Stimulated activated naive B cell treated with anti-CD40 and anti-IgM and Interleukin-4, amounts not matched to agents 10 μg/mL and 1 μg/mL and 100 μg/mL, for 72 hours (primary cell): ENCODE measurements at regions not wholly inside any gene's neighbourhood (a gene's known extent, or its start where the extent isn't known, plus 50 kb on each side); places are given as distances from the start of the nearest gene placed in this dataset.

Experiments used
- ATAC-seq, 2 donors: fragments of 150-1000 bp; cut with Tn5 transposase; replicated peaks; 2 replicates each; pipeline ENCODE4 v1.10.0; 2021; ENCODE audit warnings: moderate library complexity in 1 of 2
- DNase-seq: peaks from one replicate; pipeline ENCODE4 v3.0.0; 2021
- H3K27ac Mint-ChIP-seq: one replicate; pipeline ENCODE4 v1.8.0; 2022; ENCODE audit warnings: mild to moderate bottlenecking, mixed read lengths
- H3K27me3 Mint-ChIP-seq, 2 donors: one replicate each; pipeline ENCODE4 v1.8.0; 2022; ENCODE audit warnings: mixed read lengths in 2 of 2
- H3K36me3 Mint-ChIP-seq, 2 donors: one replicate each; pipeline ENCODE4 v1.8.0; 2022; ENCODE audit warnings: mixed read lengths in 2 of 2, mild to moderate bottlenecking in 1 of 2
- H3K4me1 Mint-ChIP-seq, 2 donors: one replicate each; pipeline ENCODE4 v1.8.0; 2022; ENCODE audit warnings: mixed read lengths in 2 of 2, mild to moderate bottlenecking in 1 of 2
- H3K4me3 Mint-ChIP-seq, 2 donors: one replicate each; pipeline ENCODE4 v1.8.0; 2022; ENCODE audit warnings: mild to moderate bottlenecking in 2 of 2, mixed read lengths in 2 of 2, moderate library complexity in 1 of 2
- H3K9me3 Mint-ChIP-seq, 2 donors: one replicate each; pipeline ENCODE4 v1.8.0; 2022; ENCODE audit warnings: mixed read lengths in 2 of 2, mild to moderate bottlenecking in 1 of 2

DNA sequence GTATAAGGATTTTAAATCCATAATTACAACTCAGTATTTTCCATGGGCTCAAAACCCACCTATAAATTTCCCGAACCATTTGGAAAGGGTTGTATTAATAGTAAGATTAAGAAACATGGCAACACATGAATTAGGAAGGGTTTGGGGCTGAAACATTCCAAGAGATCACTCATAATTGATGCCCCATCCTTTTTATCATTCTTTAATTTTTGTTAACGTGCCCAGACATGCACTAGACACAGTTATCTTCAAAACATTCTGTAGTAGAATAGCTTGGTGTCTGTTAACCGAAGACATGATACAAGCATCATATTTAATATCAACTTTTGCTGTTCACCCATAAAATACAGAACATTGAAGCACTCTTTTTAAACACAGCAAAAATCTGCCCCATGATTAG lies 106.8 kb upstream of the FRMD6 start:
- Mint-ChIP-seq H3K9me3 (no peaks in the 10 kb centered on the region), H3K27ac (no peak overlapping the region), H3K4me3 (no peak overlapping the region), H3K27me3 (peaks cover 18 to 26% of the 10 kb centered on the region in 2 donors), H3K36me3 (peaks cover 0 to 2% of the 10 kb centered on the region in 2 donors), H3K4me1 (no peaks in the 10 kb centered on the region)
- no peak for ATAC-seq
- DNase-seq, result no peak

DNA sequence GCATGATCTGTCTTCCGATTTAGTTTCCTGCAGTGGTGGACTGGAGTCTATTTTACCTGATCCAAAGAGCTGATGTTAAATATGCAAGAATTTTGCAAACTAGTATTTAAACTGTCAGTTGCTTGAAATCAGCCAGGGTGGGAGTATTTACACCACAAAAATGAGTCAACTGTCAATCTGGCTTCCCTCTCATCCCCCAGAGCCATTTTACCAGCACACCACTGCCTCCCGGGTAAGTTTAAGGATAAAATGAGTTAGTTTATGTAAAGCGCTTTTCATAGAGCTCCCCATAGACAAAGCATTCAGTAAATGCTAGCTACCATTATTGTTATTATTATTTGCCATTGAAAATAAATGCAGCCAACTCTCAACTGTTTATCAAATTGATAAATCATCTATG lies 106.3 kb upstream of the FRMD6 start:
- DNase-seq, result no peak
- Mint-ChIP-seq H3K9me3 (no peaks in the 10 kb centered on the region), H3K36me3 (peaks cover 0 to 2% of the 10 kb centered on the region in 2 donors), H3K27me3 (peaks cover 18 to 26% of the 10 kb centered on the region in 2 donors), H3K27ac (no peak overlapping the region), H3K4me3 (no peak overlapping the region), H3K4me1 (no peaks in the 10 kb centered on the region)
- no peak for ATAC-seq

DNA sequence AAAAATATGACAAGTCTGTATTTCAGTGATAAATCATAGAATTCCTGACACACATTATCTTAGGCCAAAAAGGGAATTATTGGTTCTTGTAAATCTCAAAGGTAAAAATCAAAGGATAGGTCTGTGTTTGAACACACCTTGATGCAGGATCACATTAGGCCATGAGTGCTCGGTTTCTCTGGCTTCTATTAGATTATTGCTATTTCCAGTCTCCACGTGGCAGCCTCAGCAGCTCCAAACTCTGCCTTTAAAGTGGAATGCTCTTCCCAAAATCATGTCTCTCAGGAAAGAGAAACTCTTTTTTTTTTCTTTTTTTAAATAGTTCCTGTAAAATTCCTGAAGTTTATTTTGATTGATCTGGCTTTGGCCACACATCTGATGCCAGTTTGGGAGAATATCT lies 105.6 kb upstream of the FRMD6 start:
- ATAC-seq, result no peak
- Mint-ChIP-seq H3K9me3 (no peaks in the 10 kb centered on the region), H3K4me1 (no peaks in the 10 kb centered on the region), H3K27ac (no peak overlapping the region), H3K4me3 (no peak overlapping the region), H3K36me3 (peaks cover 0 to 2% of the 10 kb centered on the region in 2 donors), H3K27me3 (peaks cover 18 to 26% of the 10 kb centered on the region in 2 donors)
- no peak for DNase-seq

DNA sequence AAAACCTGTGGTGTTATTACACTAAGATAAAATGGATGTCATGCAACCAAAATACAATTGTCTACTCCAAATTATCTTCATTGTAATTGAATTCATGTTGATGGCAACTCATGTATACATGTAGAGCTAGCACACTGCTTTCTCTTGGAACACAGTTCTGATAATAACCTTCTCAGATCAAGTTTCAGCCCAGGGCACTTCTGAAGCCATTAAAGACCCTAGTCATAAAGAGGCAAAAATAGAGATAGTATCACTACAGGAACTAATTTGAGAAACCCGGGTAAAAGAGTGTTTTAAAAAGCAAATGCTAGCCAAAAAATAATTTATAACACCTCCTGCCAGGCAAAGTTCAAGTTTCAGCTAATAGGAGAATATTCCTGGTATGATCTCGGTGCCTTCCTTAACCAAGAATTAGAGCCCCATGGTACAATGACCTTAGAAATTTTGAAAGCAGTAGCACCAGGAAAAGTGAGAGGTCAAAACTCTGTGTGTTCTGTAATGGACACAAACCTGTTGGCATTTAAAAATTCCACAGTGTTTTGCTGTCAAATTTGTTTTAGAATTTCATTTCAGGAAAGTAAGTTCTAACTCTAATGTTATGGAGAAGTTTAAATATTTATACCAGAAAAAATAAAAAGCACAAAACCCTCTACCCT lies 105.0 kb upstream of the FRMD6 start:
- ATAC-seq (no peak), DNase-seq (no peak)
- no peak overlapping the region for H3K27ac Mint-ChIP-seq
- peaks cover 18 to 20% of the 10 kb centered on the region in 2 donors for H3K27me3 Mint-ChIP-seq
- no peaks in the 10 kb centered on the region for H3K9me3 Mint-ChIP-seq
- H3K4me3 Mint-ChIP-seq, result no peak overlapping the region
- H3K4me1 Mint-ChIP-seq, result no peaks in the 10 kb centered on the region
- peaks cover 0 to 2% of the 10 kb centered on the region in 2 donors for H3K36me3 Mint-ChIP-seq

DNA sequence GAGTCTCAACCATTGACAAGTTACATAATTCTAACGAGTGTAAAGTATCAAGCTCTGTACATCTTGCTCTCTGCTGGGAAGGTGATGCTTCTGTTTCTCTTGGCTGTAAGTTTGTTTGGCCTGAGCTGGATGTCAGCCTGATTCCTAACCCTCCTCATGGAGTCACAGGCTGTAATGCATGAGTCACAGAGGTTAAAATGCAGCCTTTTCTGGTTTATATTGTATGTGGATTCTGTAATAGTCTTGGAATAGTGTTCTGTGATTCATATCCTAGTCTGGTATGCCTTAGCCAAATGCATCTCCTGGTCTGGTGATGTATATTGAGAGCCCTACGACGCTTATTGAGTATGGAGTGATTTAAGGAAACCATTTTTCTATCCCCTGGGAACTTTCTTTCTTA lies 104.5 kb upstream of the FRMD6 start:
- no peak for ATAC-seq
- H3K27me3 Mint-ChIP-seq, result peaks cover 18 to 20% of the 10 kb centered on the region in 2 donors
- H3K4me3 Mint-ChIP-seq, result no peak overlapping the region
- H3K36me3 Mint-ChIP-seq, result peaks cover 0 to 2% of the 10 kb centered on the region in 2 donors
- H3K27ac Mint-ChIP-seq, result no peak overlapping the region
- no peaks in the 10 kb centered on the region for H3K4me1 Mint-ChIP-seq
- H3K9me3 Mint-ChIP-seq, result no peaks in the 10 kb centered on the region
- DNase-seq, result no peak

DNA sequence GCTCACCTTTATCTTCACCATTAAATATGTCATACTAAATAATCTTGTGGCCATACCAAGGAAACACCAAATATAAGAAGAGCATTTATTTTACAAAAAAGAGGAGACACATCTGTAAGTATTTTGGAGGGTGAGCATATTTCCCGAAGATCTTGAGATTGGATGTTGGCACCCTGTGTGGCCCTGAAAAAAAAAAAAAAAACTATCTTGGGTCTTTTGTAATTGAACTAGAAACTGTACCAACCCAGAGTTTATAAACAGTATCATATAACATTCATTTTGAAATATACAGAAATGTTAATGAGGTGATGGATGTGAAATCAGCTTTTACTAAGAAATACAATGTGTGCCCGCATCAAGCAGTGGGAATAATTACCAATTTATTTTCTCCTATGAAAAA lies 104.0 kb upstream of the FRMD6 start:
- ATAC-seq (no peak), DNase-seq (no peak)
- Mint-ChIP-seq H3K9me3 (no peaks in the 10 kb centered on the region), H3K4me1 (no peaks in the 10 kb centered on the region), H3K36me3 (peaks cover 0 to 2% of the 10 kb centered on the region in 2 donors), H3K27ac (no peak overlapping the region), H3K27me3 (peaks cover 15 to 18% of the 10 kb centered on the region in 2 donors), H3K4me3 (no peak overlapping the region)

DNA sequence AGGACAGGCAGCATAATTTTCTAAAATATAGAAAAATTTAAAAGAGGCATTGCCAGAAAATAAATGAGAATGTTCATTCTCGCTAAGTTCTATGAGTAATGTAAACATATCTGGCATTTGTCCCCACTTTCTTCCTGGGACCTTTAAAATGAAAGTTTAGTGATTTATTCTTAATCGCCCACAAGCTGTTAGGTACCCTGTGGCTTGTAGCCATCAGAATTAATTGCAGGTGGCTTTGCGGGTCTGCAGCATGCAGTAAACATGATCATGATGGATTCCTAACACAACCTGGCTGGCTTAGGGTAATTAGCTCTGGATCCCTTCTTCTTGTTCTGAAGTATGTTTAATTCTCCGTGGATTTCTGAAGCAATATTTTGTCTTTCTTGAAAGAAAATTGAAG lies 103.5 kb upstream of the FRMD6 start:
- peaks cover 0 to 2% of the 10 kb centered on the region in 2 donors for H3K36me3 Mint-ChIP-seq
- no peaks in the 10 kb centered on the region for H3K9me3 Mint-ChIP-seq
- H3K27me3 Mint-ChIP-seq, result peaks cover 15 to 18% of the 10 kb centered on the region in 2 donors
- H3K27ac Mint-ChIP-seq, result no peak overlapping the region
- H3K4me1 Mint-ChIP-seq, result no peaks in the 10 kb centered on the region
- DNase-seq, result no peak
- ATAC-seq, result no peak
- no peak overlapping the region for H3K4me3 Mint-ChIP-seq

DNA sequence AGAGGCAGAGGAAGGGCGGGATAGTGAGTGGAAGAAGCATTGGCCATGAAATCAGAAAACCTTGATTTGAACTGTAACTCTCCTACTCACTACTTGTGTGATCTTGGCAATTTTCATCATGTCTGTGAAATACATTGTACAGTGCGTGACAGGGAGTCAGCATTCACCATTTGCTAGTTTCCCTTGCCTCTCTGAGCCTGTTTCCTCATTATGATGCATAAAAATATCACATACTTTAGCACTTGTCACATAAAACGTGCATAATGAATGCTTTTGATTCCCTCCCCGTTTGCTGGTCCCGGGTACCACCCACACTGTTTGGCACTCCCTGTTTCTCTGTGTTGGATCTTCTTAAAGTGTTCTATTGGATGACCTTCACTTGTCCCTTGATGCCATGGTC lies 101.1 kb upstream of the FRMD6 start:
- DNase-seq (no peak), ATAC-seq (no peak)
- Mint-ChIP-seq H3K27ac (no peak overlapping the region), H3K27me3 (peaks cover 9 to 13% of the 10 kb centered on the region in 2 donors), H3K9me3 (no peaks in the 10 kb centered on the region), H3K4me3 (no peak overlapping the region), H3K4me1 (no peaks in the 10 kb centered on the region), H3K36me3 (peaks cover 0 to 2% of the 10 kb centered on the region in 2 donors)

DNA sequence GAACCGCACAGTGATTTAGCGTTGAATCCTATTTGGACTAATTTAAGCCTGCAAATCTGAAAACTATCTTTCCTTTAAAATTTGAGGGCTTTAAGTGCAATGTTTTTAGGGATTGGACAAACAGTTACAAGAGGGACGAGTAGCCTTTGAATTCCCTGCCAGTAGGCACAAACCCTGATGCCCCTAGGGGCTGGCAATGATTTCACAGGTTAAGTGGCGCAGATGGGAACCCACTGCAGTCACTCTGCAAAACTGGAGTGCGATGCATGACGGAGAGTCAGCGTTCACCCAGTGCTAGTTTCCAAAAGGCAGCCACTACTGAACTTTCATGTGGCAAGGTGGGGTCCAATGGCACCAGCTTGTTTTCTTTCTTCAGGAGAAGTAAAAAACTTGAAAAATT lies 99.4 kb upstream of the FRMD6 start:
- no peak overlapping the region for H3K27ac Mint-ChIP-seq
- H3K27me3 Mint-ChIP-seq, result peaks cover 5 to 7% of the 10 kb centered on the region in 2 donors
- H3K36me3 Mint-ChIP-seq, result peaks cover 0 to 2% of the 10 kb centered on the region in 2 donors
- no peak for DNase-seq
- no peak overlapping the region for H3K4me3 Mint-ChIP-seq
- no peaks in the 10 kb centered on the region for H3K9me3 Mint-ChIP-seq
- no peaks in the 10 kb centered on the region for H3K4me1 Mint-ChIP-seq
- ATAC-seq, result no peak

DNA sequence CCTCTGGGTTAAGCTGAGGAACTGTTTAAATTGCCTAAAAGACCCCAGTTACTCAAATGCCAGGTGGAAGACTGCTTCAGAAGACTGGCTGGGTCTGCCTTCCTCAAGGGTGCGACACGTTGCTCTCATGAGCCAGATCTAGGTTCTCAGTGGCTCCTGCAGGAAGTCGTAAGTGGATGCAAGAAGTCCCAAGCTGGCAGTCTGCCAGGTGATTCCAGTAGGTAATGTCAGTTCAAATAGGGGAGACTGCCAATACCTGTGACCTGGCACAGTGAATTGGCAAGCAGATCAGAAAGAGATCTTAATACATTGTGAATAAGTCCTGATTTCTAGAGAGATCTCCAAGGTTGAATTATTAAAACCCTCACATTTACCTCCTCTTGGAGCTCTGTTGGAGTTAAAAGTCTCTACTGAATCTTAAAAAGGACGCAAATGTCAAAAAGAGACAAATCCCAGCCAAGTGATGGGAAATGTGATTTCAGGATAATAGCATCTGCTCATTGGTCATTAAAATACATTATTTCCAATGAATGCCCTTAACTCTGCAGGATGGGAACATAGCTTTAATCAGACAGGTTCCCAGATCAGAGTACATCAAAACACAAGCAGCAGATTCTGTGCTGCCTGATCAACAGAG lies 98.8 kb upstream of the FRMD6 start:
- Mint-ChIP-seq H3K9me3 (no peaks in the 10 kb centered on the region), H3K4me3 (no peak overlapping the region), H3K36me3 (peaks cover 0 to 2% of the 10 kb centered on the region in 2 donors), H3K27ac (no peak overlapping the region), H3K27me3 (peaks cover 0 to 4% of the 10 kb centered on the region in 2 donors), H3K4me1 (no peaks in the 10 kb centered on the region)
- no peak for DNase-seq
- ATAC-seq, result no peak

DNA sequence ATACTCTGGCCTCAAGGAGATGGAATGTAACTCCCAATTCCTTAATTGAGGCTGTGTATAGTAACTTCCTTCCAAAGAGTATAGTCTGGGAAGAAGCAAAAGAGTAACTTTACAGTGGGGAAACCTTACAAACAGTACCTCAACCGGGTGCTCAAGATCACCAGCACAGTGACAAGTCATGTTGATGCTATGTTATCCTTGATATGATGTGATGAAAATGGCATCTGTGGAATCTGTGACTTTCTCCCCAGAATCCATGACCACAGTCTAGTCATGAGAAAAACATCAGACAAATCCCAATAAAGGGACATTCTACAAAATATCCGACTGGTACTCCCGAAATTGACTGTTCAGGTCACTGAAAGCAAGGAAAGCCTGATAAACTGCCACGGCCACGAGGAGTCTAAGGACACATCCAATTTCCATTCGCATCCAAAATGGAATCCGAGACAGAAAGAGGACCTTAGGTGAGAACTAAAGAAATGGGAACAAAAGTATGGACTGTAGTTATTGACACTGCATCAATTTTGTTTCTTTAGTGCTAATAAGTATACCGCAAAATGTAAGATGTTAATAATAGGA lies 97.3 kb upstream of the FRMD6 start:
- Mint-ChIP-seq H3K9me3 (no peaks in the 10 kb centered on the region), H3K36me3 (no peaks in the 10 kb centered on the region)
- ATAC-seq, result no peak

DNA sequence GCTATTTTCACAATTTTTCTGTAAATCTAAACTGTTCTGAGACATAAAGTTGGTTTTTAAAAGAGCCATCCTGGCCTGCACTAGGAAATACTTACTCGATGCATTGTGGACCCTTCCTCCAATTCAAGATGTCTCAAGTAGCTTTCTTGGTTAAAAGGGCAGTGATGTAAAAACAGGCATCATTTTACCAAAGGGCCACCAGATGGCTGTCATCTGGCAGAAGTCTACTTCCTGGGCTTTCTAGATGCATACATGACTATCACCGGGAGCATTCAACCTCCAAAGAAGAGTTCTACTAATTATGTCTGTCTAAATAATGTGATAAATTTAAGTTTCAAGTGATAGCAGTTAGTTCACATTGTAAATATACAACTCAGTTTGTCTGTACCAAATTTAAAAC lies 96.8 kb upstream of the FRMD6 start:
- no peak overlapping the region for H3K4me3 Mint-ChIP-seq
- DNase-seq (no peak), ATAC-seq (no peak)
- H3K27me3 Mint-ChIP-seq, result peaks cover 0 to 6% of the 10 kb centered on the region in 2 donors
- no peak overlapping the region for H3K27ac Mint-ChIP-seq
- H3K4me1 Mint-ChIP-seq, result no peaks in the 10 kb centered on the region
- H3K9me3 Mint-ChIP-seq, result no peaks in the 10 kb centered on the region
- H3K36me3 Mint-ChIP-seq, result no peaks in the 10 kb centered on the region

More for the DNA sequence above, 97.3 kb upstream of the FRMD6 start:
- H3K4me1 Mint-ChIP-seq, result no peaks in the 10 kb centered on the region
- peaks cover 0 to 3% of the 10 kb centered on the region in 2 donors for H3K27me3 Mint-ChIP-seq
- no peak overlapping the region for H3K27ac Mint-ChIP-seq
- no peak for DNase-seq
- no peak overlapping the region for H3K4me3 Mint-ChIP-seq

DNA sequence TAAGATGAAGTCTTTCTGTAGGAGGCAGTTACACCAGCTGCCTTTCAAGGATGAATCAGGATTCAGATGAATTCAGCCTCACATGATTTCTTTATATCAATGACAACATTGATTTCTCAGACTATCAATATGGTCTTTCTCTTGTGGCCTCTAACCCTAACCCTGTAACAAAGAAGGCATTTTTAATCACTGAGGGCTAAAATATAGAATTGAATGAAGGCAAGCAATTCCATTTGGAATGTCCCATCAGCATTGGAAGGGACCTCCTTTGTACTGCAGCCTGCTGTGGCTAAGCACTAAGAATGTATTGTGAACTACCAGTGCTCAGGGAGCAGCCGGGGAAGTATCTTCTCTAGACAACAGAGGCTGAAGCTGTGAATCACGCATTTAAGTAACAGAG lies 90.6 kb upstream of the FRMD6 start:
- DNase-seq (no peak), ATAC-seq (no peak)
- H3K27ac Mint-ChIP-seq, result no peak overlapping the region
- H3K36me3 Mint-ChIP-seq, result no peaks in the 10 kb centered on the region
- H3K9me3 Mint-ChIP-seq, result no peaks in the 10 kb centered on the region
- H3K4me1 Mint-ChIP-seq, result no peaks in the 10 kb centered on the region
- H3K27me3 Mint-ChIP-seq, result peaks cover 0 to 6% of the 10 kb centered on the region in 2 donors
- no peak overlapping the region for H3K4me3 Mint-ChIP-seq

DNA sequence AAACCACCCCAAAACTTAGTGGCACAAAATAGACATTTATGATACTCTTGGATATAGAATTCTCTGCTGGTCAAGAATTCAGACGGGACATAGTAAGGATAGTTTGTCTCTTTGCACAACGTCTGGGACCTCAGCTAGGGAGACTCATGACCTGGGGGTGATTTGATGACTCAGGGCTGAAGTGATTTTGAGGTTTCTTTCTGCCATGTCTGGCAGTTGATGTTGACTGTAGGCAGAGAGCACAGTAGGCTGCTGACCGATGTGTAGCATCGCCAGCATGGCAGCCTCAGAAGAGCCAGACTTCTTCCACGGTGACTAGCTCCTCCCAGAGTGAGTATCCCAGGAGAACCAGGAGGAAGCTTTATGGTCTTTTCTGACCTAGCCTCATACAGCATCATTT lies 88.9 kb upstream of the FRMD6 start:
- H3K9me3 Mint-ChIP-seq, result no peaks in the 10 kb centered on the region
- H3K4me1 Mint-ChIP-seq, result no peaks in the 10 kb centered on the region
- no peak for DNase-seq
- H3K27ac Mint-ChIP-seq, result no peak overlapping the region
- H3K27me3 Mint-ChIP-seq, result peaks cover 0 to 6% of the 10 kb centered on the region in 2 donors
- ATAC-seq, result no peak
- no peaks in the 10 kb centered on the region for H3K36me3 Mint-ChIP-seq
- no peak overlapping the region for H3K4me3 Mint-ChIP-seq

DNA sequence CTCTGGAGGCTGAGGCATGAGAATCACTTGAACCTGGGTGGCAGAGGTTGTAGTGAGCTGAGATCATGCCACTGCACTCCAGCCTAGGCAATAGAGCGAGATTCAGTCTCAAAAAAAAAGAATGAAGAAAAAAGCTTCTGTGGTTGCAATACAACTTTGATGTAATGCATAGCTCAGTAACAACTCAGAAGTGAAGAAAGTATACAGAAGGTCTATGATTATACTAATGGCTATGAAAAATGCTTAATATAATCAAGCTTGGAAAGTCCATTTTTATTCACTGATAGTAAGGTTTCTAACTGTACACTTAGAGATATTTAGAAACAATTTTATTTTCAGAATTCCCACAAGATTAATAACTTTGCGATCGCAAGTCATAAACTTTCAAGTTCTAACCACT lies 88.2 kb upstream of the FRMD6 start:
- H3K4me1 Mint-ChIP-seq, result no peaks in the 10 kb centered on the region
- H3K27ac Mint-ChIP-seq, result no peak overlapping the region
- H3K9me3 Mint-ChIP-seq, result no peaks in the 10 kb centered on the region
- no peak for DNase-seq
- ATAC-seq, result no peak
- no peaks in the 10 kb centered on the region for H3K36me3 Mint-ChIP-seq
- H3K4me3 Mint-ChIP-seq, result no peak overlapping the region
- H3K27me3 Mint-ChIP-seq, result peaks cover 0 to 6% of the 10 kb centered on the region in 2 donors
